Neural progenitor cell (in vitro differentiated cells): ENCODE measurements at regions not wholly inside any gene's neighbourhood (a gene's known extent, or its start where the extent isn't known, plus 50 kb on each side); places are given as distances from the start of the nearest gene placed in this dataset.
A peak's percentile ranks its signal among the peaks of the same experiment; 100 is the strongest.

Experiments
- DNase-seq: peaks from one replicate; pipeline ENCODE4 v3.0.0-alpha.2; 2016; ENCODE audit warnings: low spot score
- H2AFZ ChIP-seq: fragments of 200-600 bp; sonication (generic); replicated peaks from 2 replicates; pipeline ENCODE4 v1.6.1; 2016; ENCODE audit warnings: antibody characterized with exemption
- H3F3A ChIP-seq: fragments of 200-600 bp; sonication (generic); 2 replicates; pipeline ENCODE4 v1.6.1; 2016; ENCODE audit warnings: antibody characterized with exemption, low read depth
- H3K27ac ChIP-seq: fragments of 200-600 bp; sonication (generic); 2 replicates; pipeline ENCODE4 v1.5.1; 2016; ENCODE audit warnings: mild to moderate bottlenecking
- H3K27me3 ChIP-seq: fragments of 200-600 bp; sonication (generic); 2 replicates; pipeline ENCODE4 v1.6.1; 2016; ENCODE audit warnings: mild to moderate bottlenecking, moderate library complexity
- H3K36me3 ChIP-seq: fragments of 200-600 bp; sonication (generic); 2 replicates; pipeline ENCODE4 v1.5.1; 2016
- H3K4me1 ChIP-seq: fragments of 200-600 bp; sonication (generic); 2 replicates; pipeline ENCODE4 v1.6.1; 2016; ENCODE audit warnings: mixed run types
- H3K4me2 ChIP-seq: fragments of 200-600 bp; sonication (generic); 2 replicates; pipeline ENCODE4 v1.6.1; 2016
- H3K4me3 ChIP-seq: fragments of 200-600 bp; sonication (generic); 2 replicates; pipeline ENCODE4 v1.5.1; 2016
- H3K79me2 ChIP-seq: fragments of 200-600 bp; sonication (generic); 2 replicates; pipeline ENCODE4 v1.6.1; 2016; ENCODE audit warnings: low read depth
- H3K9ac ChIP-seq: fragments of 200-600 bp; sonication (generic); 2 replicates; pipeline ENCODE4 v1.6.1; 2016
- H3K9me3 ChIP-seq: fragments of 200-600 bp; sonication (generic); 2 replicates; pipeline ENCODE4 v1.5.1; 2016; ENCODE audit warnings: low read depth
- H4K20me1 ChIP-seq: fragments of 200-600 bp; sonication (generic); 2 replicates; pipeline ENCODE4 v1.6.1; 2016; ENCODE audit warnings: low read depth
- H3K27ac Mint-ChIP-seq: 3 replicates; pipeline ENCODE4 v1.8.0; 2021; ENCODE audit warnings: mixed read lengths
- H3K27me3 Mint-ChIP-seq: 2 replicates; pipeline ENCODE4 v1.8.0; 2022; ENCODE audit warnings: low read depth, mild to moderate bottlenecking, inconsistent platforms, moderate library complexity, mixed read lengths; ENCODE audit not compliant: insufficient read depth
- H3K36me3 Mint-ChIP-seq: 3 replicates; pipeline ENCODE4 v1.8.0; 2021; ENCODE audit warnings: mixed read lengths
- H3K4me1 Mint-ChIP-seq: 3 replicates; pipeline ENCODE4 v1.8.0; 2021; ENCODE audit warnings: mixed read lengths
- H3K4me3 Mint-ChIP-seq: 3 replicates; pipeline ENCODE4 v1.8.0; 2021; ENCODE audit warnings: mild to moderate bottlenecking, moderate library complexity, mixed read lengths
- H3K9me3 Mint-ChIP-seq: 3 replicates; pipeline ENCODE4 v1.8.0; 2020; ENCODE audit warnings: mixed read lengths
- CTCF ChIP-seq: fragments of 200-600 bp; sonication (generic); IDR thresholded peaks from 2 replicates; pipeline ENCODE4 v1.5.1; 2017; ENCODE audit warnings: antibody characterized with exemption, mild to moderate bottlenecking
- EZH2 ChIP-seq: fragments of 200-600 bp; sonication (generic); IDR thresholded peaks from 2 replicates; pipeline ENCODE4 v1.6.1; 2017; ENCODE audit warnings: antibody characterized with exemption, mild to moderate bottlenecking, moderate library complexity
- EZH2phosphoT487 ChIP-seq: fragments of 200-600 bp; sonication (generic); IDR thresholded peaks from 2 replicates; pipeline ENCODE4 v1.6.1; 2017; ENCODE audit warnings: antibody characterized with exemption

DNA sequence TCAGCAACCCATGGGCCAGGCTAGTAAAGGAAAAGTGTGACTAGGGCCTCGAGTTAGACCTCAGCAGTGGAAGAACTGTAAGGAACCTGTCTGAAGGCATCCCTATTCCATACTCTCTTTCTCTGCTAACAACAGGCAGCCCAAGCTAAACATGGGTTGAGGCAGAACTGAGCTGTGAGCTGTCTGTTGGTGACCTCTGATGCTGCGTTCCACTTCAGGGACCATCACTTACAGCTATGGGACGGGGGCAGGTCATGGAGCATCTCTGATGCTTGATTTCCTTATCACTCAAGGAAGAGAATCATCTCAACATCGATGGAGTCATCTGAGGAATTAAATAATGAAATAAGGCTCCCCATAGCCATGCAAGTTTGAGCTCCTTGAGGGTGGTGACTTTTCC is 174.8 kb downstream of the ACTL7B start:
- Histone ChIP-seq H3K9me3 (no peaks in the 10 kb centered on the region), H3K9ac (no peak overlapping the region), H3K4me3 (no peak overlapping the region), H3K27me3 (no peaks in the 10 kb centered on the region), H3K27ac (no peak overlapping the region), H3K36me3 (no peaks in the 10 kb centered on the region), H4K20me1 (no peaks in the 10 kb centered on the region), H3K4me2 (no peak overlapping the region), H3K4me1 (no peaks in the 10 kb centered on the region), H3K79me2 (no peaks in the 10 kb centered on the region), H2AFZ (no peak overlapping the region), H3F3A (no peaks in the 10 kb centered on the region)
- Mint-ChIP-seq H3K27ac (no peak overlapping the region), H3K9me3 (peaks cover 3% of the 10 kb centered on the region), H3K4me3 (no peak overlapping the region), H3K36me3 (no peaks in the 10 kb centered on the region), H3K27me3 (peaks cover 3% of the 10 kb centered on the region), H3K4me1 (peaks cover 5% of the 10 kb centered on the region)
- no peak for TF ChIP-seq EZH2
- no peak for TF ChIP-seq EZH2phosphoT487
- no peak for TF ChIP-seq CTCF
- DNase-seq = no peak

DNA sequence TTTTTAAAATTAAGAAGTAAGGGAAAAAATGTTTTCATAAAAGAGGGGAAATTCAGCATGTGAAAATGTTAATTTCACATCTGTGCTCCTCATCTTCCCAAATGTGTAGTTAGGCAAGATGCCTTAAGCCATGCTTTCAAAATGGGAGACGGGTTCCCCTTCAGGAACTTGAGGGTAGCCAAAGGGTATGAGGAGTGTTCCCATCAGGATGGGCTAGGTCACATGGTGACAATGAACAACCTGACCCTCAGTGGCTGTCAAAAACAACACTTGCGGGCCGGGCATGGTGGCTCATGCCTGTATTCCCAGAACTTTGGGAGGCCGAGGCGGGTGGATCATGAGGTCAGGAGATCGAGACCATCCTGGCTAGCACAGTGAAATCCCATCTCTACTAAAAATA is 178.0 kb downstream of the ACTL7B start:
- H3K9ac ChIP-seq = no peak overlapping the region
- Mint-ChIP-seq H3K9me3 (peaks cover 3% of the 10 kb centered on the region), H3K27me3 (peaks cover 3% of the 10 kb centered on the region), H3K4me3 (no peak overlapping the region), H3K36me3 (no peaks in the 10 kb centered on the region), H3K4me1 (peaks cover 7% of the 10 kb centered on the region), H3K27ac (no peak overlapping the region)
- H3K4me1 ChIP-seq = no peaks in the 10 kb centered on the region
- no peak overlapping the region for H3K27ac ChIP-seq
- H3K36me3 ChIP-seq = no peaks in the 10 kb centered on the region
- H3K4me3 ChIP-seq = no peak overlapping the region
- H3F3A ChIP-seq = no peaks in the 10 kb centered on the region
- H3K4me2 ChIP-seq = no peak overlapping the region
- DNase-seq = no peak
- H4K20me1 ChIP-seq = no peaks in the 10 kb centered on the region
- no peak for TF ChIP-seq EZH2phosphoT487
- no peak for TF ChIP-seq EZH2
- no peak for TF ChIP-seq CTCF
- H3K79me2 ChIP-seq = no peaks in the 10 kb centered on the region
- H3K9me3 ChIP-seq = no peaks in the 10 kb centered on the region
- H2AFZ ChIP-seq = no peak overlapping the region
- H3K27me3 ChIP-seq = no peaks in the 10 kb centered on the region

DNA sequence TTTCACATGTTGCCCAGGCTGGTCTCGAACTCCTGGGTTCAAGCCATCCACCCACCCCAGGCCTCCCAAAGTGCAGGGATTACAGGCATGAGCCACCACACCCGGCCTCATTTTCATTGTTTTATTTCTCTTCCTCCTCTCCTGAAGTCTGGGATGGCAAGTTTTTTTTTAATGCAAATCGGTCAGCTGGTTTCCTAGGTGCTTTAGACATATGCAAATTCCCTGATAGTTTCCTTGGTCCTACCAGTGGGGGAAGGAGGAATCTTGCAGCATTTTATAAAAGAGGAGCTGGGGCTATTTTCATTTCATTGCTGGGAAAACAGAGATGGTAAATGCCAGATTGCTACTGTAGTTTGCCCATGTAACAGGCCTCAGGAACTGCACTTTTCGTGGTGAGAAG is 179.4 kb downstream of the ACTL7B start:
- H3K4me2 ChIP-seq = no peak overlapping the region
- H3K27me3 ChIP-seq = no peaks in the 10 kb centered on the region
- H4K20me1 ChIP-seq = no peaks in the 10 kb centered on the region
- no peak overlapping the region for H3K4me3 Mint-ChIP-seq
- no peaks in the 10 kb centered on the region for H3K36me3 Mint-ChIP-seq
- no peak overlapping the region for H3K27ac Mint-ChIP-seq
- H3K36me3 ChIP-seq = no peaks in the 10 kb centered on the region
- no peaks in the 10 kb centered on the region for H3K4me1 ChIP-seq
- peak overlapping the region; percentile 13 for H2AFZ ChIP-seq
- H3K79me2 ChIP-seq = no peaks in the 10 kb centered on the region
- H3K4me3 ChIP-seq = no peak overlapping the region
- H3K9ac ChIP-seq = no peak overlapping the region
- peaks cover 3% of the 10 kb centered on the region for H3K9me3 Mint-ChIP-seq
- no peaks in the 10 kb centered on the region for H3K9me3 ChIP-seq
- H3K4me1 Mint-ChIP-seq = peaks cover 7% of the 10 kb centered on the region
- no peak for TF ChIP-seq EZH2phosphoT487
- DNase-seq = no peak
- H3K27me3 Mint-ChIP-seq = peaks cover 4% of the 10 kb centered on the region
- H3K27ac ChIP-seq = no peak overlapping the region
- no peaks in the 10 kb centered on the region for H3F3A ChIP-seq

DNA sequence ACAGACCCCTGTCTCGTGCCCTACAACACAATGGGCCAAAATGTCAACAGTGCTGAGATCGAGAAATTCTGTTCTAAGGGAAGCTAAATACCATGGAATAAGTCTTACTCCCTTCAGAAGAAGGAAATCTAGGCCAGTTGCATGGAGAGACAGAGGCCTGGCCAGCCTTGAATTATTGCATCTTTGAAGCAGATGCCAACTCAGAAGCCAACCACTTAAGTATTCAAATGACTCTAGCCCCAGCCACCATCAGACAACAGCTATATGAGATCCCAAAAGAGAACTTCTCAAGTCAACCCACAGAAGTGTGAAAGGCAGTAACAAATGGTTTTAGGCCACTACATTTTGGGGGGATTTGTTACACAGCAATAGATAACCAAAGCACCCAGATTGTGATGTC is 180.1 kb downstream of the ACTL7B start:
- Mint-ChIP-seq H3K4me1 (peaks cover 7% of the 10 kb centered on the region), H3K36me3 (no peaks in the 10 kb centered on the region), H3K27me3 (peaks cover 4% of the 10 kb centered on the region), H3K9me3 (peaks cover 3% of the 10 kb centered on the region), H3K27ac (no peak overlapping the region), H3K4me3 (no peak overlapping the region)
- H3K9ac ChIP-seq = no peak overlapping the region
- H3K36me3 ChIP-seq = no peaks in the 10 kb centered on the region
- TF ChIP-seq CTCF = no peak
- TF ChIP-seq EZH2phosphoT487 = no peak
- no peak for TF ChIP-seq EZH2
- no peak overlapping the region for H3K27ac ChIP-seq
- H3K4me2 ChIP-seq = no peak overlapping the region
- H3K4me1 ChIP-seq = no peaks in the 10 kb centered on the region
- no peaks in the 10 kb centered on the region for H3F3A ChIP-seq
- no peak overlapping the region for H3K4me3 ChIP-seq
- no peaks in the 10 kb centered on the region for H3K79me2 ChIP-seq
- H3K9me3 ChIP-seq = no peaks in the 10 kb centered on the region
- H2AFZ ChIP-seq = no peak overlapping the region
- no peak for DNase-seq
- H3K27me3 ChIP-seq = no peaks in the 10 kb centered on the region
- no peaks in the 10 kb centered on the region for H4K20me1 ChIP-seq
